ENCODE measurements at regions not wholly inside any gene's neighbourhood (a gene's known extent, or its start where the extent isn't known, plus 50 kb on each side); places are given as distances from the start of the nearest gene placed in this dataset.

DNA sequence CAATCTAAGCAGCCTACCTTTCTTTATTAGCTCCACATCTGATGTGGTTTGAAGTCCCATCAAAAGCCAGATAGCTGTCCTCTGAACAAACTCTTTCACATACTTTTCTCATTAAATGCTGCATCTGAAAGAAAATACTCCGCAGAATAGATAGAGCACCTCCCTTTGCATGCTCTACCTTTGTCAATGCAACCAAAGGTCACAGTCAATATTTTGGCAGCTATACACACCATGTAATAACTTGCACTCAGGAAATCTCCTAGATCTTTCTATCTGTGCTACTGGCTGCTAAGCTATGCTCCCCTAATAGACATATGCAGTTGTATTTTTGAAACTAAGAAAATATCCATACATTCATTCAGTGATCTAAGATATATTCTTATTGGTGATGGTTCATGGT, 204.8 kb upstream of the ARRDC4 start:
- H3K27me3 ChIP-seq (ENCODE audit: control insufficient read depth, insufficient read depth, low read length) = no peaks in the 10 kb centered on the region
- ChIA-PET POLR2A (no interaction called here), CTCF (no interaction called here)
- DNase-seq (ENCODE audit: low read depth, low spot score) = no peak
- H3K9me3 ChIP-seq (ENCODE audit: control insufficient read depth, insufficient read depth, low read length) = peaks cover 5% of the 10 kb centered on the region
- H3K27ac ChIP-seq (ENCODE audit: low read depth, low read length) = no peak overlapping the region
- H3K4me3 ChIP-seq (ENCODE audit: low read depth, low read length) = no peak overlapping the region
- TF ChIP-seq, protein P1, sequence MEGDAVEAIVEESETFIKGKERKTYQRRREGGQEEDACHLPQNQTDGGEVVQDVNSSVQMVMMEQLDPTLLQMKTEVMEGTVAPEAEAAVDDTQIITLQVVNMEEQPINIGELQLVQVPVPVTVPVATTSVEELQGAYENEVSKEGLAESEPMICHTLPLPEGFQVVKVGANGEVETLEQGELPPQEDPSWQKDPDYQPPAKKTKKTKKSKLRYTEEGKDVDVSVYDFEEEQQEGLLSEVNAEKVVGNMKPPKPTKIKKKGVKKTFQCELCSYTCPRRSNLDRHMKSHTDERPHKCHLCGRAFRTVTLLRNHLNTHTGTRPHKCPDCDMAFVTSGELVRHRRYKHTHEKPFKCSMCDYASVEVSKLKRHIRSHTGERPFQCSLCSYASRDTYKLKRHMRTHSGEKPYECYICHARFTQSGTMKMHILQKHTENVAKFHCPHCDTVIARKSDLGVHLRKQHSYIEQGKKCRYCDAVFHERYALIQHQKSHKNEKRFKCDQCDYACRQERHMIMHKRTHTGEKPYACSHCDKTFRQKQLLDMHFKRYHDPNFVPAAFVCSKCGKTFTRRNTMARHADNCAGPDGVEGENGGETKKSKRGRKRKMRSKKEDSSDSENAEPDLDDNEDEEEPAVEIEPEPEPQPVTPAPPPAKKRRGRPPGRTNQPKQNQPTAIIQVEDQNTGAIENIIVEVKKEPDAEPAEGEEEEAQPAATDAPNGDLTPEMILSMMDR (IDR thresholded peaks at IDR 0.05; ENCODE audit: low read depth, low read length) = no peak

DNA sequence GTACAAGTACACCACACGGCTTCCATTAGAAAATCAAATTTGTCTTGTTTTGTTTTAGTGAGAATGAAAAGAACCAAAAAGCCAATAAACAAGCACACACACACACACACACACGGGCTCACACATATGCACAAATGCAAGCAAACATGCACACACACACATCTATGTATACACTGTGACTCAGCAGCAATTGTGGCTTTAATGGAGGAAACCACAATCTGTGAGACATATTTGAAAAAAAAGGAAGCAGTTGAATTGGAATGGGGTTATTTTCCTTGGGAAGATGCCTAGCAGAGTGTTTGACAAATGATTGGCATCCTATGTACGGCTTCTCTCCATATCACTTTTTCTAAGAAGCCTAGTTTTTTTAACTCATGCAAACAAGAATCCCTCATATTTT, 201.1 kb upstream of the ARRDC4 start:
- ChIA-PET CTCF (no interaction called here), POLR2A (no interaction called here)
- no peak overlapping the region for H3K27ac ChIP-seq (ENCODE audit: low read depth, low read length)
- no peak overlapping the region for H3K4me3 ChIP-seq (ENCODE audit: low read depth, low read length)
- H3K27me3 ChIP-seq (ENCODE audit: control insufficient read depth, insufficient read depth, low read length) = no peaks in the 10 kb centered on the region
- no peak for DNase-seq (ENCODE audit: low read depth, low spot score)
- TF ChIP-seq, protein P1 (IDR thresholded peaks at IDR 0.05; ENCODE audit: low read depth, low read length) = no peak
- peaks cover 15% of the 10 kb centered on the region for H3K9me3 ChIP-seq (ENCODE audit: control insufficient read depth, insufficient read depth, low read length)

DNA sequence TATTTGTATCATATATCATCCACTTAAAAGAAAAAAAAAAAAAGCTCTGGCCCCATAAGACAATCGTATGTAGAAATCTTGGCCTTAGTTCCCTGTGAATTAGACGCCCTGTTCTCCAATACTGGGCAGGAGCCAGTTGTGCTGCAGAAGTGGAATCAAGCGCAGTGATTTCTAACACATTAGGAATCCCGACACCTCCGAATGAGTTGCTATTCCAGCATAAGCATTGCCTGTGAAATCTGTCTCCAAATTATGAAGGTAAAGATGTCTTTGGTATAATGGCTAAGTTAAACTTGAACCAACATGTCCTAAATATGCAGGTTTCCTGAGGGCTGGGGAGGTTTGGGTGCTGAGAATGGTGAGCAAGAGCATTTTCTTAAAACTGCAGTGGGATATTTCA, 199.4 kb upstream of the ARRDC4 start:
- CTCF ChIA-PET = no interaction called here

DNA sequence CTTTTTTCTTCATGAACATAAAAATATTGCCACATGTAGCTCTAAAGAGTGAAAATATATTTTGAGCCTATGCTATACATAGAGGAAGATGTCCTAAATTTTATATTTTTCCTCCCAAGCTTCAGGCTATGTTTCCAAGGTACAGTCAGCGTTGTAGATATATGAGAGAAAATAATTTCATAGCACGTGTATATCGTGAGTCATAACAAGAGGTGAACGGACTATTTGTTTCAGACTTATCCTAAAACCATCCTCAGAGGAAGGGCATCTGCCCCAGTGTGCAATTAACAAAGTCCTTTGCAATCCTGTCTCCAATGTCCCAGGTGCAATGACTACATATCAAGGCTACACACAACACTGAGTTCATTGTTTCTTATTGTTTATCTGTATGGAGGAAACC, 177.3 kb upstream of the ARRDC4 start:
- DNase-seq (ENCODE audit: low read depth, low spot score) = no peak
- no peaks in the 10 kb centered on the region for H3K27me3 ChIP-seq (ENCODE audit: control insufficient read depth, insufficient read depth, low read length)

More for the DNA sequence above, 199.4 kb upstream of the ARRDC4 start:
- Histone ChIP-seq H3K9me3 (ENCODE audit: control insufficient read depth, insufficient read depth, low read length) (peaks cover 20% of the 10 kb centered on the region), H3K27ac (ENCODE audit: low read depth, low read length) (no peak overlapping the region), H3K4me3 (ENCODE audit: low read depth, low read length) (no peak overlapping the region), H3K27me3 (ENCODE audit: control insufficient read depth, insufficient read depth, low read length) (no peaks in the 10 kb centered on the region)
- POLR2A ChIA-PET = no interaction called here
- TF ChIP-seq, protein P1 (IDR thresholded peaks at IDR 0.05; ENCODE audit: low read depth, low read length) = no peak
- DNase-seq (ENCODE audit: low read depth, low spot score) = no peak

DNA sequence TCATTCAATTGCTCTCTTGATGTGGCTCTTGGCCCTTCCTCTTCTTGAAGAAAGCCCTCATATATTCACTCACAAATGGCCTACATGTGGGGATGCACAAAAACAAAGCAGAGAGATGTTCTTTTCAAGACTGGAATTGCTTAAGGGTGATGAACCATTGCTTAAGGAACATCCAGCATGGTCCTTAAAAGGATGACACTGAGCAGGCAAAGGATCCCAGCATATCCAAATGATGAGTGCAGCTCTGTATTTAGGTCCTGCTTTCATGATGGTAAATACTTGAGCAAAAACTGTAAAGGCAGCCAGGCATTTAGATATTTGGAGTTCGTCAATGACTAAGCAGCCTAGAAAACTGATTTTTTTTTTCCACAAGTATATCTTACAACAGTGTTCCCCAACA, 173.8 kb upstream of the ARRDC4 start:
- Histone ChIP-seq H3K9me3 (ENCODE audit: control insufficient read depth, insufficient read depth, low read length) (peaks cover 28% of the 10 kb centered on the region; the same call in 1 of the 2 replicates), H3K27ac (ENCODE audit: low read depth, low read length) (no peak overlapping the region), H3K27me3 (ENCODE audit: control insufficient read depth, insufficient read depth, low read length) (no peaks in the 10 kb centered on the region), H3K4me3 (ENCODE audit: low read depth, low read length) (no peak overlapping the region)
- TF ChIP-seq, protein P1 (IDR thresholded peaks at IDR 0.05; ENCODE audit: low read depth, low read length) = no peak
- CTCF ChIA-PET = no interaction called here
- POLR2A ChIA-PET = no interaction called here
- DNase-seq (ENCODE audit: low read depth, low spot score) = no peak

More for the DNA sequence above, 177.3 kb upstream of the ARRDC4 start:
- Histone ChIP-seq H3K9me3 (ENCODE audit: control insufficient read depth, insufficient read depth, low read length) (peaks cover 21% of the 10 kb centered on the region), H3K27ac (ENCODE audit: low read depth, low read length) (no peak overlapping the region), H3K4me3 (ENCODE audit: low read depth, low read length) (no peak overlapping the region)
- ChIA-PET POLR2A (no interaction called here), CTCF (no interaction called here)
- TF ChIP-seq, protein P1 (IDR thresholded peaks at IDR 0.05; ENCODE audit: low read depth, low read length) = no peak
